HG03064 (cell line): ENCODE measurements at regions not wholly inside any gene's neighbourhood (a gene's known extent, or its start where the extent isn't known, plus 50 kb on each side); places are given as distances from the start of the nearest gene placed in this dataset.
"Not testable (repeated sequence)": the region's sequence is repeated elsewhere in the genome, so short reads cannot be mapped to it uniquely, and the experiment has no call there.

Source experiments
- ATAC-seq: cut with Tn5 transposase; IDR thresholded peaks from one replicate; pipeline ENCODE4 v1.9.1; 2021; ENCODE audit warnings: low read depth; ENCODE audit not compliant: unreplicated experiment

GRCh38 chr20:22529150-22530019, 55.0 kb downstream of the FOXA2 start:
- no peak for ATAC-seq

DNA sequence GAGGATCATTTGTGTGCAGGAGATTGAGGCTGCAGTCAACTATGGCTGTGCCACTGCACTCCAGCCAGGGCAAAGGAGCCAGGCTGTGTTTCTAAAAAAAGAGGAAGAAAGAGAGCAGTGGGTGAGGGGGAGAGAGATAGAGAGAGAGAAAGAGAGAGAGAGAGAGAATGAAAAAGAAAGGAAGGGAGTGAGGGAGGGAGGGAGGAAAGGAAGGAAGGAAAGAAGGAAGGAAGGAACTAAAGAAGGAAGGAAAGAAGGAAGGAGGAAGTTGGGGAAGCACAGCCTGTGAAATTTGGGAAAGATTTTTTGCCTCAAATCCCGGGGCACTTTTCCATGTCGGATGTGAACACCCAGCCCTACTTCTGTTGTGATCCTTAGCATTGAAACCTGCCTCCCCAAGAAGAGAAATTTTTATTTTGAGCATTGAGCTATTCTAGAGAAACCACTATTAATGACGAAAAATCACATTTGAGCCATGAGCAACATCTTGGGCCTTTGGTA, 57.8 kb downstream of the FOXA2 start:
- no peak for ATAC-seq

- ATAC-seq, result no peak
These were observed 58.6 kb downstream of the FOXA2 start for GRCh38 chr20:22525821-22526220.

DNA sequence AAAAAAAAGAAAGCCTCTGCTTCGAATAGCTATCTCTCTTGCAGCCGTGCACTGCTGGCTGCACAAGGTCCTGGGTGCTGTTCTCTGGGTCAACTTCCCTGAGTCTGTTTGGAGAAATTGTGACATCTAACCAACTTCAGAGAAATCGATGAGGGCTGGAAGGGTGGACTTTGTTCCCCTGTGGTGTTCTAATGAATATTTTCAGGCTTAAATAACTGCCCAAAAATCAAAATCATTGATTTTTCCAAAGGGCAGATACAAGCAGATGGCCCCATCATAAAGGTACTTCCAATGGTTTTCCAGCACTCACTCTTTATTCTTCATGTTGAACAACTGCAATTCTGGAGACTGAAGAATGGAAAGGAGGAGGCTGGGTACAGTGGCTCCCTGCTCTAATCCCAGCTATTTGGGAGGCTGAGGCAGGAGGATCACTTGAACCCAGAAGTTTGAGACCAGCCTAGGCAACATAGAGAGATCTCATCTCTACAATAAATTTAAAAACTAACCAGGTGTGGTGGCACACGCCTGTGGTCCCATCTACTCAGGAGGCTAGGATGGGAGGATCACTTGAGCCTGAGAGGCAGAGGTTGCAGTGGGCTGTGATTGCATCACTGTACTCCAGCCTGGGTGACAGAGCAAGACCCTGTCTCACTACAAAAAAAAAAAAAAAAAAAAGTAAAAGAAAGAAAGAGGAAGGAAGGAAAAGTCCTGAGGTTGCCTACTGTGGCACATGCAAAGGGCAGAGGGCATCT, 59.1 kb downstream of the FOXA2 start:
- no peak for ATAC-seq

GRCh38 chr20:22524393-22525015, 59.9 kb downstream of the FOXA2 start:
- ATAC-seq, result no peak

- no peak for ATAC-seq
These were observed 60.6 kb downstream of the FOXA2 start for GRCh38 chr20:22523499-22524392.

DNA sequence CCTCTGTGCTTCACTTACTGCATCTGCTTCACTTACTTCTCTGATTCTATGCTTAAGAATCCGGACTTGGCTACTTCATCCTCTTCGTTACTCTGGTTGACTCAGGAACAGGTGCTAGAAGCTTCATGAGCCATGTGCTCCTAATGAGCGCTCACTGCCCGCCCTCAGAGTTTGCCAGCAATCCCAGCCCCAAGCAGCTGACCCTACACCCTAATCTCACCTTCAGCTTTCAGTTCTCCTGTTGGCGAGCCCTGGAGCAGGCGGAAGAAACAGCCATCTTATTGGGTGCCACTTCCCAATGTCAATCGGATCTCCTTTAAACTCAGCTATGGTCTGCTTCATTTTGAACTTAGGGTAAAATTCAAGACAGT, 61.3 kb downstream of the FOXA2 start:
- ATAC-seq, result no peak

GRCh38 chr20:22522701-22523100, 61.7 kb downstream of the FOXA2 start:
- no peak for ATAC-seq

- ATAC-seq, result not testable (repeated sequence)
These were observed 62.4 kb downstream of the FOXA2 start for GRCh38 chr20:22521940-22522339.

DNA sequence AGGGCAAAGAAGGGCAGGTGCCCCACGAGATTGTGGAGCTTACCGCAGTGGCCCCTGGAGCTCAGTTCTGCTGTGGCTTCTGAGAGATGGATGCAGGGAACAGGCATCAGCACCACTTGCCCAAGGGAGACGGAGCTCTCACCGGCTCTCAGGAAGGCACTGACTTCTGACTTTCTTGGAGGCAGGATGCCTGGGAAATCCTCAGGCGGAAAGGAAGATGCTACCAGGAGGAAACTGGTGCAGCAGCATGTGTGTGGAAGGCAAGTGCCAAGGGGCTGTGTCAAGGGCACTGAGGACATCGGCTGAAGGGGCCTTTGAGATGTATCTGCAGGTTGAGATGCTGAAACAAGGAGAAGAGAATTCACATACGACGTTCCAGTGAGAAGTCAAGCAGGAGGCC, 64.0 kb downstream of the FOXA2 start:
- ATAC-seq, result no peak

DNA sequence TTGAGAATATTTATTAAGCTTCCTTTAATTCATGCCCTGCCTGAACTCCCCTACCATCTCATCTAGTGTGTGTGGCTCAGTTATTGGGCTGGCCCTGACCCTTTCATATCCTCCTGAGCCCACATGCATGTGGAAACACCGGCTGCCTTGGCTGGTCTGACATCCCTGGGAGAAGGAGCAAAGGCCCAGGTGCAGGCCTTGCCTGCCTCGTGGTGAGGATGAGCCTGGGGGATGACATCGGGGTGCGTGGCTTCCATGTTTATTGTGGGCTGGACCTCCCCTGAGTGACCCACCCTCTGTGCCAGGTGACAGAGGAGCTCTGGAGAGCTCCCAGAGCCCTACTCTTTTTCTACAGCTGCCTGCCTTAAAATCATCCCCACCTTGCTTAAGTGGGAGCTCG, 69.1 kb downstream of the FOXA2 start:
- ATAC-seq, result no peak

GRCh38 chr20:22513574-22513973, 70.8 kb downstream of the FOXA2 start:
- ATAC-seq, result no peak

DNA sequence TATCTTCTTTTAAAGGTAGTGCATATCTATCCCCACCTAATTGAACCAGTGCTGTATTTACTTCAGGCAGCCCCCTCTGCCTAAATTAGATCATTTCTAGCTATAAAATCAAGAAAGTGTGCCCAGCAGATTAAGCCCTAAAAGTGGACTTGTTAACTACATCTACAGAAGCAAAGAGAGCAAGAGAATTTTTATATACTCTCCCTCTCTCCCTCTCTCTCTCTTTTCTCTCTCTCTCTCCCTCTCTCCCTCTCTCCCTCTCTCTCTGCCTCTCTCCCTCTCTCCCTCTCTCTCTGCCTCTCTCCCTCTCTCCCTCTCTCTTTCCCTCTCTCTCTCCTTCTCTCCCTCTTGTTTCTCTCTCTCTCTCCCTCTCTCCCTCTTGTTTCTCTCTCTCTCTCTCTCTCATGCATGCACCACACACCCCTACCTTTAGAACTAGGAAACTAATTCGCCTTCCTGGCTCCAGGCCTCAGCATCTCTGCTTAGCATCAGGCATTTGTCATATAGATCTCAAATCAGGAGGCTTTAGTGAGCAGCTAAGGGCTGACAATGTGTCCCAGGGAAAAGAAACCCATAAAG, 71.4 kb downstream of the FOXA2 start:
- ATAC-seq, result no peak

DNA sequence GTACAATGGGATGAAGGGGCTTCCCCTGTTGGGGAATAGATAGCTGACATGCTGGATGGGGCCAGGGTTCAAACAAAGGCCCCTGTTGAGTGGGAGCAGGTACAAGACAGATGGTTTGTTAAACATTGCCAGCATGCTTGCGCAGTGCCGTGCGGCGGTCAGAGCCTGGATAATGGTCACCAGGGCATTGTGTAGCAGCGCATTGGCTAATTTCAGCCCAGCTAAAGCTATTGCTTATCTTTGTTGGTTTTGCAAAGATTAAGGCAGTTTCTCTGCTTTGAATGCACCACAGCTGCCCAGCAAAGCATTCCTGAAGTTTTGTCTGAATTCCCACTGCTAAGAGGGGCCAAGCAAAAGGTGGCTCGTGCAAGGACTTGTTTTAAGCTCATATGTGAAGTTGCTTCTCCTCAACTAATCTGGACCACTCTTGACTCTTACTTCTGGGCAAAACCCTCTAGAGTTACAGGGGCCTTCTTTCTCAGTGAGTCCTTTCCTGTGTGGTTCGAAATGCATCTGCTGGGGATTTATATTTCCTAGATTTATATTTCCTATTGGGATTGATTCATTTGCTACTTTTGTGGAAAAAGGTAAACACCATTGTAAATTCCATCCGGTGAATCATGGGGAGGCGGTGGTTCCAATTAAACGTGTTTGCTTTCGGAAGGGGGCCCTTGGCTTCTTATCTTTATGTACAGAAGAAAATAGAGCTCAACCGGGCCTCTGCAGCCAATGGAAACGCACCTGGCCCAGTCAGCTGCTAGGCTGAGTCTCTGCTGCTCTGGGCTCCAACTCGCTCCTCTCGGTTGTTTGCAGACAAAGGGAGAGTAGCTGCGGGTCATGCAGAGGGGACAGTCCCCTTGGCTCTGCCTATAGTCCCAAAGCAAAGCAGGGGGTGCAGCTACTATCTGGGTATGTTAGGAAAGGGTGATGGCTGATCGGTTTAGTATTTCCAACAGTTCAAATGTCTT, 72.1 kb downstream of the FOXA2 start:
- ATAC-seq, result no peak

DNA sequence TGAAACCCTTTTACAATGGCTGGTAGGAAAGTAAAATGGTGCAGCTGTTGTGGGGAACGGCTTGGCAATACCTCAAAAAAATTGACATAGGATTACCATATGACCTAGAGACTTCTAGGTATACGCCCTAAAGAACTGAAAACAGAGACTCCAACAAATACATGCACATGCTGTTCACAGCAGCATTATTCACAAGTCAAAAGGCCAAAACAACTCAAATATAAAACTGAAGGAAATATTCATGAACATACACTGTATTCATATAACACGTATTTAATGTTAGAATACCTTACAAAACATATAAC, 74.6 kb downstream of the FOXA2 start:
- ATAC-seq, result no peak

GRCh38 chr20:22509090-22509842, 75.1 kb downstream of the FOXA2 start:
- no peak for ATAC-seq

DNA sequence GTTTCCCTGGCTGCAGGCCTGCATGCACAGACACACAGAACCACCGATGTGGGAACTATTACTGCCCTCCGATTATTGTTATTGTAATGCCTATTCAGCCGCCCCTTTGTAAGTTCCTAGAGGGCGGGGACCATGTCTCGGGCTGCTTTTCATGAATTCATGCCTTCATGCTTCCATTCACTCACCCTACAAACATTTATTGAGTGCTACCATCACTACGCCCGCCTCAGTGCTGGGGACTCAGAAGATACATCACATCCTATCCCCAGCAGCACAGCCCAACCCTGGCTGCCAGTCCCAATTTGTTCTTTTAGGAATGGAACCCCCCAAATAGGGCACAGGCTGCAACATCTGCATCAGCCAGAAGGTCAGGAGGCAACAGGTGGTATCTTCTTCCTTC, 75.9 kb downstream of the FOXA2 start:
- ATAC-seq, result no peak

DNA sequence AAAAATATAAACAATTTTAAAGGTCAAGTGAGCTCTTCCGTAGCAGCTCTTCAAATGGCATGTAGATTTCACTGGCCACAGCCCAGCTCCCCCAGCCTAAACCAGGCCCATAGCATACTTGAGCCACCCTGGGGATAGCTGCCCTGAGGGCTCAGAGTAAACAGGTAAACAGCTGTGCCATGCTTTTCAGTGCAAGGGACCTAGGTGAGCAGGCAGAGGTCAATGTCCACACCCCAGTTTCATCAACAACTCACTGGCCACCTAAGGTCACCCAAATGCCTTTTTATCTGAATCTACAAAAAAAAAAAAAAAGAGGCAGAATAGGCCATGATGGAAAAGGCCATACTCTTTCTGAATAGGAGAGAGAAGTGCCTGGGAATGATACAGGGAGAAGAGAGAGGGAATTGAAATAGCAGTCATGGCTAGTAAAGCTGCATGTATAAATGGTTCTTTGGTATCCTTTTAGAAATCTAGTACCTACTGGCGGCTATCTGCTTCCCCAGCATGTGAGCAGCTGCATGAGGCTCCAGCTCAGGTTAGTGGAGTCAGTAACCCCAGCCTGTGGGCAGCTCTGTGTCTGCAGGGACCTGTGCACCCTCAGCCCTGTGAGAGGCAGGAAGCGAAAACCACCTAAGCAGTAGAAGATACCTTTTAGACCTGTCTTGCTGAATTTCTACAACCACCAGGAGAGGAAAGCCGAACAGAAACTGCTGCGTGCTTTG, 77.0 kb downstream of the FOXA2 start:
- ATAC-seq, result no peak
